Liver (tissue), 3 donors: ENCODE measurements at regions not wholly inside any gene's neighbourhood (a gene's known extent, or its start where the extent isn't known, plus 50 kb on each side); places are given as distances from the start of the nearest gene placed in this dataset.

ENCODE experiments used
- ATF3 ChIP-seq: IDR thresholded peaks from 2 replicates; pipeline ENCODE4 v1.6.1; 2016; ENCODE audit warnings: antibody characterized with exemption
- EGR1 ChIP-seq, 2 donors: IDR thresholded peaks; 2 replicates each; pipeline ENCODE4 v1.6.1; 2016 to 2018; ENCODE audit warnings: antibody characterized with exemption in 2 of 2, low read depth in 2 of 2
- GABPA ChIP-seq, 2 donors: IDR thresholded peaks in 1 of 2; conservative IDR thresholded peaks in 1 of 2; 2 replicates each; pipeline ENCODE4 v1.6.1; 2016; ENCODE audit warnings: antibody characterized with exemption in 2 of 2, mild to moderate bottlenecking in 1 of 2, moderate library complexity in 1 of 2
- JUND ChIP-seq, 2 donors: IDR thresholded peaks; 2 replicates each; pipeline ENCODE4 v1.6.1; 2016; ENCODE audit warnings: antibody characterized with exemption in 2 of 2
- RAD21 ChIP-seq, 2 donors: IDR thresholded peaks; 2 replicates each; pipeline ENCODE4 v1.6.1; 2016; ENCODE audit warnings: antibody characterized with exemption in 2 of 2, mild to moderate bottlenecking in 2 of 2
- RXRA ChIP-seq, 2 donors: IDR thresholded peaks; 2 replicates each; pipeline ENCODE4 v1.6.1; 2017 to 2018; ENCODE audit warnings: antibody characterized with exemption in 2 of 2, mild to moderate bottlenecking in 1 of 2
- SP1 ChIP-seq: IDR thresholded peaks from 2 replicates; pipeline ENCODE4 v1.6.1; 2018; ENCODE audit warnings: antibody characterized with exemption, mild to moderate bottlenecking
- TAF1 ChIP-seq: conservative IDR thresholded peaks from 2 replicates; pipeline ENCODE4 v1.6.1; 2016; ENCODE audit warnings: antibody characterized with exemption, mild to moderate bottlenecking
- YY1 ChIP-seq: IDR thresholded peaks from 2 replicates; pipeline ENCODE4 v1.6.1; 2016; ENCODE audit warnings: antibody characterized with exemption, mild to moderate bottlenecking
- TF ChIP-seq, protein P1 (sequence below): fragments of 150-350 bp; IDR thresholded peaks from 2 replicates; pipeline ENCODE4 v1.5.1; 2017; ENCODE audit warnings: improper control_type of control experiment, low read depth, low read length; ENCODE audit not compliant: missing input control
- TF ChIP-seq, protein P2 (sequence below): IDR thresholded peaks from 2 replicates; pipeline ENCODE4 v1.6.1; 2016; ENCODE audit warnings: antibody characterized with exemption
- TF ChIP-seq, protein P3 (sequence below): IDR thresholded peaks from 2 replicates; pipeline ENCODE4 v1.6.1; 2016; ENCODE audit warnings: antibody characterized with exemption, mild to moderate bottlenecking
- donor health status: healthy.
- donor health status: healthy.

DNA sequence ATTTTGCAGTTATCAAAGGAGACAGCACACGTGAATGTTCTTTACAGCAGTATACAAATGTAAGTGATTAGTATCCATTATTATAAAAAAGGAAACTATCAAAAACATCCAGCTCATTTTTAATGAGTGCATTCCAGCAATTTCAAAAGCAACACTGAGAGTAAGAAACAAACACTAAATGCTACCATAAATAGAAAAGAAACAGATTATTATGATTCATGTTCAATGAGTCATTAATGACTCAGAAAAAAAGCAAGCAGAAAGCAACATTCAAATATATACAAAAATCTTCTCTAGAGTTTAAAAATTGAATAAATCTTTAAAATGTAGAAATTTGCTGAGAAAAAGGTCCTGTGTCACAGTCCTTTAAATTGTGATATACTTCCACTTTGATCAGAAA, 346.5 kb upstream of the FMR1 start:
- TF ChIP-seq, protein P1, sequence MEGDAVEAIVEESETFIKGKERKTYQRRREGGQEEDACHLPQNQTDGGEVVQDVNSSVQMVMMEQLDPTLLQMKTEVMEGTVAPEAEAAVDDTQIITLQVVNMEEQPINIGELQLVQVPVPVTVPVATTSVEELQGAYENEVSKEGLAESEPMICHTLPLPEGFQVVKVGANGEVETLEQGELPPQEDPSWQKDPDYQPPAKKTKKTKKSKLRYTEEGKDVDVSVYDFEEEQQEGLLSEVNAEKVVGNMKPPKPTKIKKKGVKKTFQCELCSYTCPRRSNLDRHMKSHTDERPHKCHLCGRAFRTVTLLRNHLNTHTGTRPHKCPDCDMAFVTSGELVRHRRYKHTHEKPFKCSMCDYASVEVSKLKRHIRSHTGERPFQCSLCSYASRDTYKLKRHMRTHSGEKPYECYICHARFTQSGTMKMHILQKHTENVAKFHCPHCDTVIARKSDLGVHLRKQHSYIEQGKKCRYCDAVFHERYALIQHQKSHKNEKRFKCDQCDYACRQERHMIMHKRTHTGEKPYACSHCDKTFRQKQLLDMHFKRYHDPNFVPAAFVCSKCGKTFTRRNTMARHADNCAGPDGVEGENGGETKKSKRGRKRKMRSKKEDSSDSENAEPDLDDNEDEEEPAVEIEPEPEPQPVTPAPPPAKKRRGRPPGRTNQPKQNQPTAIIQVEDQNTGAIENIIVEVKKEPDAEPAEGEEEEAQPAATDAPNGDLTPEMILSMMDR: no peak
- no peak for TF ChIP-seq ATF3
- TF ChIP-seq, protein P2, sequence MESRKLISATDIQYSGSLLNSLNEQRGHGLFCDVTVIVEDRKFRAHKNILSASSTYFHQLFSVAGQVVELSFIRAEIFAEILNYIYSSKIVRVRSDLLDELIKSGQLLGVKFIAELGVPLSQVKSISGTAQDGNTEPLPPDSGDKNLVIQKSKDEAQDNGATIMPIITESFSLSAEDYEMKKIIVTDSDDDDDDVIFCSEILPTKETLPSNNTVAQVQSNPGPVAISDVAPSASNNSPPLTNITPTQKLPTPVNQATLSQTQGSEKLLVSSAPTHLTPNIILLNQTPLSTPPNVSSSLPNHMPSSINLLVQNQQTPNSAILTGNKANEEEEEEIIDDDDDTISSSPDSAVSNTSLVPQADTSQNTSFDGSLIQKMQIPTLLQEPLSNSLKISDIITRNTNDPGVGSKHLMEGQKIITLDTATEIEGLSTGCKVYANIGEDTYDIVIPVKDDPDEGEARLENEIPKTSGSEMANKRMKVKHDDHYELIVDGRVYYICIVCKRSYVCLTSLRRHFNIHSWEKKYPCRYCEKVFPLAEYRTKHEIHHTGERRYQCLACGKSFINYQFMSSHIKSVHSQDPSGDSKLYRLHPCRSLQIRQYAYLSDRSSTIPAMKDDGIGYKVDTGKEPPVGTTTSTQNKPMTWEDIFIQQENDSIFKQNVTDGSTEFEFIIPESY: no peak
- no peak for TF ChIP-seq YY1
- no peak for TF ChIP-seq RXRA (IDR thresholded peaks at IDR 0.05)
- TF ChIP-seq TAF1: no peak
- no peak for TF ChIP-seq EGR1 (IDR thresholded peaks at IDR 0.05; ENCODE audit: low read depth in 2 of 2)
- no peak for TF ChIP-seq RAD21 (IDR thresholded peaks at IDR 0.05)
- no peak for TF ChIP-seq SP1
- TF ChIP-seq GABPA (IDR thresholded peaks at IDR 0.05 in 1 of 2, conservative IDR thresholded peaks at IDR 0.05 in 1 of 2): no peak
- TF ChIP-seq, protein P3, sequence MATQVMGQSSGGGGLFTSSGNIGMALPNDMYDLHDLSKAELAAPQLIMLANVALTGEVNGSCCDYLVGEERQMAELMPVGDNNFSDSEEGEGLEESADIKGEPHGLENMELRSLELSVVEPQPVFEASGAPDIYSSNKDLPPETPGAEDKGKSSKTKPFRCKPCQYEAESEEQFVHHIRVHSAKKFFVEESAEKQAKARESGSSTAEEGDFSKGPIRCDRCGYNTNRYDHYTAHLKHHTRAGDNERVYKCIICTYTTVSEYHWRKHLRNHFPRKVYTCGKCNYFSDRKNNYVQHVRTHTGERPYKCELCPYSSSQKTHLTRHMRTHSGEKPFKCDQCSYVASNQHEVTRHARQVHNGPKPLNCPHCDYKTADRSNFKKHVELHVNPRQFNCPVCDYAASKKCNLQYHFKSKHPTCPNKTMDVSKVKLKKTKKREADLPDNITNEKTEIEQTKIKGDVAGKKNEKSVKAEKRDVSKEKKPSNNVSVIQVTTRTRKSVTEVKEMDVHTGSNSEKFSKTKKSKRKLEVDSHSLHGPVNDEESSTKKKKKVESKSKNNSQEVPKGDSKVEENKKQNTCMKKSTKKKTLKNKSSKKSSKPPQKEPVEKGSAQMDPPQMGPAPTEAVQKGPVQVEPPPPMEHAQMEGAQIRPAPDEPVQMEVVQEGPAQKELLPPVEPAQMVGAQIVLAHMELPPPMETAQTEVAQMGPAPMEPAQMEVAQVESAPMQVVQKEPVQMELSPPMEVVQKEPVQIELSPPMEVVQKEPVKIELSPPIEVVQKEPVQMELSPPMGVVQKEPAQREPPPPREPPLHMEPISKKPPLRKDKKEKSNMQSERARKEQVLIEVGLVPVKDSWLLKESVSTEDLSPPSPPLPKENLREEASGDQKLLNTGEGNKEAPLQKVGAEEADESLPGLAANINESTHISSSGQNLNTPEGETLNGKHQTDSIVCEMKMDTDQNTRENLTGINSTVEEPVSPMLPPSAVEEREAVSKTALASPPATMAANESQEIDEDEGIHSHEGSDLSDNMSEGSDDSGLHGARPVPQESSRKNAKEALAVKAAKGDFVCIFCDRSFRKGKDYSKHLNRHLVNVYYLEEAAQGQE: no peak
- no peak for TF ChIP-seq JUND (IDR thresholded peaks at IDR 0.05)
